Astrocyte of the cerebellum (primary cell): ENCODE measurements at regions not wholly inside any gene's neighbourhood (a gene's known extent, or its start where the extent isn't known, plus 50 kb on each side); places are given as distances from the start of the nearest gene placed in this dataset.
"Not testable (repeated sequence)": the region's sequence is repeated elsewhere in the genome, so short reads cannot be mapped to it uniquely, and the experiment has no call there.

Experiments used
- DNase-seq: peaks from one replicate; pipeline ENCODE4 v3.0.0-alpha.2; 2011; ENCODE audit warnings: low read depth
- H3K4me3 ChIP-seq: 2 replicates; pipeline ENCODE4 v1.5.1; 2011; ENCODE audit warnings: mild to moderate bottlenecking, low read depth, low read length, moderate library complexity
- CTCF ChIP-seq: IDR thresholded peaks from 2 replicates; pipeline ENCODE4 v1.5.1; 2012; ENCODE audit warnings: low read length, low read depth, moderate library complexity, mild to moderate bottlenecking; ENCODE audit errors: missing control alignments
- in situ Hi-C: cut with HindIII; loops from 2 replicates; pipeline ENCODE4 v1.10.0; 2017; ENCODE audit warnings: low sequenced_read_pairs

DNA sequence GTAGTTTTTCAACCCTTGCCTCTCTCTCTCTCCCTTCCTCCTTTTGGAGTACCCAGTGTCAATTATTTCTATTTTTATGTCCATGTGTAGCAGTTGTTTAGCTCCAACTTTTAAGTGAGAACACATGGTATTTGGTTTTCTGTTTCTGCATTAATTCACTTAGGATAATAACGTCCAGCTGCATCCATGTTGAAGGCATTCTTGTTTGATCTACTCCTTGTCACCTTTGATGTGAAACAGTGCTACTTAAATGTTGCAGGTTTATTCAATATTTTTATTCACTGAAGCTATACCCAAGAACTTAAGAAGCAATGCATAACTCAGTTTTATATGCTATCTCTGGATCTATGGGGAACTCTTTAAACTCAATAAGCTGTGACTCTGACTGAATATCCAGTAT, 465.2 kb upstream of the ADGRB3 start:
- in situ Hi-C loops = no loop called here
- no peak for TF ChIP-seq CTCF
- no peak overlapping the region for H3K4me3 ChIP-seq
- DNase-seq = no peak

GRCh38 chr6:68167604-68168003, 467.5 kb upstream of the ADGRB3 start:
- no peak for TF ChIP-seq CTCF
- H3K4me3 ChIP-seq = no peak overlapping the region
- no peak for DNase-seq
- in situ Hi-C loops = no loop called here

DNA sequence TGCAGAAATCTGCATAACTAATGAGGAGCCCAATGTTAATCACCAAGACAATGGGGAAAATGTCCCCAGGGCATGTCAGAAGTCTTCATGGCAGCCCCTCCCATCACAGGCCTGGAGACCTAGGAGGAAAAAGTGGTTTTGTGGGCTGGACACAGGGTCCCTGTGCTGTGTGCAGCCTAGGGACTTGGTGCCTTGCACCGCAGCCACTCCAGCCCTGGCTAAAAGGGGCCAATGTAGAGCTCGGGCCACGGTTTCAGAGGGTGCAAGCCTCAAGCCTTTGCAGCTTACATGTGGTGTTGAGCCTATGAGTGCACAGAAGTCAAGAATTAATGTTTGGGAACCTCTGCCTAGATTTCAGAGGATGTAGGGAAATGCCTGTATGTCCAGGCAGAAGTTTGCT, 474.3 kb upstream of the ADGRB3 start:
- in situ Hi-C loops, DNase-seq, H3K4me3 ChIP-seq: not testable (repeated sequence)

GRCh38 chr6:68160348-68160747, 474.7 kb upstream of the ADGRB3 start:
- in situ Hi-C loops = no loop called here
- H3K4me3 ChIP-seq = no peak overlapping the region
- TF ChIP-seq CTCF = no peak
- no peak for DNase-seq

- no peak for TF ChIP-seq CTCF
- in situ Hi-C loops = no loop called here
- no peak for DNase-seq
- no peak overlapping the region for H3K4me3 ChIP-seq
Measured at GRCh38 chr6:68159433-68159832, 475.6 kb upstream of the ADGRB3 start.

- DNase-seq = no peak
- in situ Hi-C loops = no loop called here
- no peak overlapping the region for H3K4me3 ChIP-seq
- no peak for TF ChIP-seq CTCF
Measured at GRCh38 chr6:68158256-68158655, 476.8 kb upstream of the ADGRB3 start.

DNA sequence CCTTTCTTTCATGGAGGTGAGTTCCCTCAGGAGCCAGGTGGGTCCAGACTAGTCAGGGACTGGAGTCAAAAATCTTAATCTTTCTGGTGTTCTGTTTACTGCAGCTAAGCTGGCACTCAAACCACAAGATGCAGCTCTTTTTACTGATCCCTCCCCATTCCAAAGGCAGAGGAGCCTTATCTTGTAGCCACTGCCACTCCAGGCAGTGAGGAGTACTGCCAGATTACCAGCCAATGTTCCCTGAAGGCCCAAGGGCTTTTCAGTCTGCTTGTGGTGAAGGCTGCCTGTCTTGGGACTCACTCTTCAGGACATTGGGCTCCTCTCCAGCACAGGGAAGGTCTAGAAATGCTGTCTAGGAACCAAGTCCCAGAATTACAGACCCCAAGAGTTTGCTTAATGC, 490.4 kb upstream of the ADGRB3 start:
- no peak for TF ChIP-seq CTCF
- in situ Hi-C loops = no loop called here
- no peak overlapping the region for H3K4me3 ChIP-seq
- no peak for DNase-seq
